ENCODE measurements at regions not wholly inside any gene's neighbourhood (a gene's known extent, or its start where the extent isn't known, plus 50 kb on each side); places are given as distances from the start of the nearest gene placed in this dataset.

DNA sequence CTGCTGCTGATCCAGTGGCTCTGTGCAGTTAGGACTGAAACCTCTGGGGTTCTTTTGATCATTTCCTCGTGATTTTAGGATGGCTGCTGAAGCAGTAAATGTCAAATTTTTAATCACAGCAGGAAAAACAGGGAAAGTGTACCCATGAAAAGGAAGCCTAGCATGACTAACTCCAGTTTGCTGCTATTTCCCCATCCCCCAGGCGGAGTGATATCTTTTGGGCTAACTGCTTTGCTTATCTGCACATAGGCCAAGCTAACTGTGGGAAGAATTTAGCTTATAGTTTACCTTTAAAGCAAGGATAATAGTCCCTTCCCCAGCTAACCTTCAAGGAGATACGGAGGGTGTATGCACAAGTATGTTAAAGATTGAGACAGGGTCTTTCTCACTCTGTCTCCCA is 149.8 kb upstream of the TNR start:
- H3K4me3 ChIP-seq (ENCODE audit: extremely low read depth in 1 of 4, insufficient read depth in 2 of 4, low read depth in 3 of 4, low read length in 4 of 4) = no peak overlapping the region
- no peak overlapping the region for H4K8ac ChIP-seq (ENCODE audit: extremely low read depth, insufficient read depth, low read length)
- H3K9ac ChIP-seq (replicated peaks in 1 of 4; ENCODE audit: extremely low read depth in 1 of 4, low read depth in 3 of 4, low read length in 3 of 4) = no peak overlapping the region
- H3K79me2 ChIP-seq (ENCODE audit: control insufficient read depth in 1 of 2, insufficient read depth in 2 of 2, low read length in 2 of 2) = no peaks in the 10 kb centered on the region
- H3K79me1 ChIP-seq (ENCODE audit: low read depth, low read length) = no peaks in the 10 kb centered on the region
- no peak overlapping the region for H2AFZ ChIP-seq (ENCODE audit: low read length)
- H2BK20ac ChIP-seq (ENCODE audit: low read length) = no peak overlapping the region
- H2AK5ac ChIP-seq (ENCODE audit: low read depth, low read length) = no peak overlapping the region
- no peak overlapping the region for H2BK15ac ChIP-seq (ENCODE audit: low read length)
- peaks cover 0 to 4% (median 0%) of the 10 kb centered on the region in 4 experiments; a peak in 1 of 7 replicates for H3K4me1 ChIP-seq (replicated peaks in 1 of 4; ENCODE audit: control insufficient read depth in 3 of 4, insufficient read depth in 4 of 4, low read length in 3 of 4)
- H3K23me2 ChIP-seq (ENCODE audit: low read depth, low read length) = no peaks in the 10 kb centered on the region
- 69% methylated on average over 3 of the region's 3 CpGs; no CpG with 5 or more reads in 1 of the 2 experiments for WGBS, 2 experiments (ENCODE audit: extremely low coverage in 1 of 2, insufficient coverage in 1 of 2, insufficient read length in 1 of 2, insufficient replicate concordance in 2 of 2, low coverage in 1 of 2, low lambda C conversion rate in 2 of 2, missing lambda C conversion rate in 1 of 2)
- no peak for FAIRE-seq
- no peak overlapping the region for H2BK5ac ChIP-seq (ENCODE audit: low read depth, low read length)
- no peak overlapping the region for H3K4ac ChIP-seq (replicated peaks; ENCODE audit: insufficient read length, low read depth, low read length)
- H3K36me3 ChIP-seq (ENCODE audit: control insufficient read depth in 2 of 4, insufficient read depth in 4 of 4, low read length in 3 of 4) = no peaks in the 10 kb centered on the region
- H3K9me3 ChIP-seq (ENCODE audit: insufficient read depth in 2 of 2, low read depth in 1 of 2, low read length in 1 of 2) = no peaks in the 10 kb centered on the region
- H3K23ac ChIP-seq (ENCODE audit: insufficient read length) = no peak overlapping the region
- no peak overlapping the region for H3K56ac ChIP-seq (replicated peaks; ENCODE audit: insufficient read length, low read depth, low read length)
- H2BK12ac ChIP-seq (ENCODE audit: low read depth, low read length) = no peak overlapping the region
- H3K14ac ChIP-seq (ENCODE audit: insufficient read length) = no peak overlapping the region
- H3K27ac ChIP-seq (ENCODE audit: low read depth, low read length) = no peak overlapping the region
- CTCF ChIA-PET (ENCODE audit: partially characterized antibody) = interaction anchor here (0.6 kb wide), 1 partner anchor 12 kb away, joined by 3 read pairs; no protein-coding TSS in a partner anchor
- H4K91ac ChIP-seq (replicated peaks; ENCODE audit: insufficient read length, low read length) = no peak overlapping the region
- no peak overlapping the region for H4K5ac ChIP-seq (ENCODE audit: insufficient read length, low read depth, low read length)
- DNase-seq (ENCODE audit: low read depth in 1 of 2, low spot score in 2 of 2) = no peak
- POLR2A ChIA-PET (ENCODE audit: partially characterized antibody) = no interaction called here
- peaks cover 22 to 80% (median 68%) of the 10 kb centered on the region in 4 experiments for H3K27me3 ChIP-seq (replicated peaks in 1 of 4; ENCODE audit: control insufficient read depth in 3 of 4, extremely low read depth in 1 of 4, insufficient read depth in 3 of 4, low read length in 3 of 4)
- peaks cover 0 to 2% of the 10 kb centered on the region in 2 experiments for H4K20me1 ChIP-seq (replicated peaks in 1 of 2; ENCODE audit: control insufficient read depth in 1 of 2, insufficient read depth in 2 of 2, low read length in 2 of 2)
- H2BK120ac ChIP-seq (replicated peaks; ENCODE audit: low read depth, low read length) = no peak overlapping the region
- no peak for TF ChIP-seq FOSL1 (IDR thresholded peaks at IDR 0.05; ENCODE audit: insufficient read depth, low read depth, low read length)
- TF ChIP-seq POLR2AphosphoS5 (IDR thresholded peaks at IDR 0.05; ENCODE audit: low read depth, low read length) = no peak
- TF ChIP-seq RBBP5 (IDR thresholded peaks at IDR 0.05; ENCODE audit: borderline replicate concordance, low read depth, low read length) = no peak
- TF ChIP-seq TEAD4 (IDR thresholded peaks at IDR 0.05; ENCODE audit: low read depth, low read length) = no peak
- no peak for TF ChIP-seq KDM4A (IDR thresholded peaks at IDR 0.05; ENCODE audit: low read depth, low read length, severe bottlenecking)
- no peak for TF ChIP-seq CEBPB (IDR thresholded peaks at IDR 0.05; ENCODE audit: low read depth, low read length)
- no peak for TF ChIP-seq CBX8 (IDR thresholded peaks at IDR 0.05; ENCODE audit: borderline replicate concordance, low read depth, low read length)
- no peak for TF ChIP-seq SP2 (IDR thresholded peaks at IDR 0.05; ENCODE audit: low read length)
- no peak for TF ChIP-seq KDM1A (IDR thresholded peaks at IDR 0.05; ENCODE audit: borderline replicate concordance, low read length)
- TF ChIP-seq POLR2A (IDR thresholded peaks at IDR 0.05; ENCODE audit: control extremely low read depth in 1 of 2, low read depth in 2 of 2, low read length in 2 of 2) = no peak
- no peak for TF ChIP-seq GABPA (IDR thresholded peaks at IDR 0.05; ENCODE audit: borderline replicate concordance, insufficient read depth, low read length)
- no peak for TF ChIP-seq TBP (IDR thresholded peaks at IDR 0.05; ENCODE audit: low read depth, low read length)
- TF ChIP-seq JUN (IDR thresholded peaks at IDR 0.05; ENCODE audit: low read depth, low read length) = no peak
- no peak for TF ChIP-seq HDAC2 (IDR thresholded peaks at IDR 0.05; ENCODE audit: borderline replicate concordance in 1 of 2, low read depth in 2 of 2, low read length in 2 of 2)
- no peak overlapping the region for H3K18ac ChIP-seq (ENCODE audit: extremely low read depth, low read length)
- H3K4me2 ChIP-seq (ENCODE audit: insufficient read depth in 1 of 2, low read depth in 2 of 2, low read length in 2 of 2) = no peak overlapping the region
